A549 (cell line): ENCODE measurements at regions not wholly inside any gene's neighbourhood (a gene's known extent, or its start where the extent isn't known, plus 50 kb on each side); places are given as distances from the start of the nearest gene placed in this dataset.

Source experiments
- CEBPB ChIP-seq, 2 experiments: fragments of >200 bp in 1 of 2; sonication (Bioruptor Twin) in 1 of 2; formaldehyde crosslinking in 1 of 2; IDR thresholded peaks; 2 replicates each; pipeline ENCODE4 v1.6.1; 2012 to 2016
- EHMT2 ChIP-seq: fragments of 200-600 bp; sonication (generic); IDR thresholded peaks from 2 replicates; pipeline ENCODE4 v1.6.1; 2016; ENCODE audit warnings: antibody characterized with exemption, low read depth, mild to moderate bottlenecking, moderate library complexity
- PHF8 ChIP-seq: fragments of 200-600 bp; sonication (generic); IDR thresholded peaks from 2 replicates; pipeline ENCODE4 v1.6.1; 2016; ENCODE audit warnings: low read depth, mild to moderate bottlenecking, antibody characterized with exemption, moderate library complexity, borderline replicate concordance
- POLR2A ChIP-seq: IDR thresholded peaks from 2 replicates; pipeline ENCODE4 v1.6.1; 2012; ENCODE audit warnings: mild to moderate bottlenecking, low read length
- RAD21 ChIP-seq, 2 experiments: fragments of >200 bp in 1 of 2; sonication (Bioruptor Twin) in 1 of 2; formaldehyde crosslinking in 1 of 2; IDR thresholded peaks in 1 of 2; conservative IDR thresholded peaks in 1 of 2; 2 replicates in 1 of 2; 3 replicates in 1 of 2; pipeline ENCODE4 v1.6.1; 2012 to 2018; ENCODE audit warnings: inconsistent platforms in 1 of 2
- RFX5 ChIP-seq: fragments of 450-650 bp; IDR thresholded peaks from 2 replicates; pipeline ENCODE4 v1.7.1; 2014; ENCODE audit warnings: antibody characterized with exemption, mild to moderate bottlenecking, moderate library complexity
- SREBF2 ChIP-seq: fragments of 450-650 bp; IDR thresholded peaks from 2 replicates; pipeline ENCODE4 v1.6.1; 2014; ENCODE audit warnings: mild to moderate bottlenecking, moderate library complexity
- TF ChIP-seq, protein P1 (sequence below): IDR thresholded peaks from 2 replicates; pipeline ENCODE4 v1.6.1; 2012
- TF ChIP-seq, protein P2 (sequence below): fragments of >200 bp; sonication (Bioruptor Twin); formaldehyde crosslinking; IDR thresholded peaks from 3 replicates; pipeline ENCODE4 v1.5.1; 2016
- TF ChIP-seq, protein P3 (sequence below): fragments of 150-350 bp; IDR thresholded peaks from 2 replicates; pipeline ENCODE4 v1.6.1; 2014; ENCODE audit warnings: low read depth, mild to moderate bottlenecking, low read length

DNA sequence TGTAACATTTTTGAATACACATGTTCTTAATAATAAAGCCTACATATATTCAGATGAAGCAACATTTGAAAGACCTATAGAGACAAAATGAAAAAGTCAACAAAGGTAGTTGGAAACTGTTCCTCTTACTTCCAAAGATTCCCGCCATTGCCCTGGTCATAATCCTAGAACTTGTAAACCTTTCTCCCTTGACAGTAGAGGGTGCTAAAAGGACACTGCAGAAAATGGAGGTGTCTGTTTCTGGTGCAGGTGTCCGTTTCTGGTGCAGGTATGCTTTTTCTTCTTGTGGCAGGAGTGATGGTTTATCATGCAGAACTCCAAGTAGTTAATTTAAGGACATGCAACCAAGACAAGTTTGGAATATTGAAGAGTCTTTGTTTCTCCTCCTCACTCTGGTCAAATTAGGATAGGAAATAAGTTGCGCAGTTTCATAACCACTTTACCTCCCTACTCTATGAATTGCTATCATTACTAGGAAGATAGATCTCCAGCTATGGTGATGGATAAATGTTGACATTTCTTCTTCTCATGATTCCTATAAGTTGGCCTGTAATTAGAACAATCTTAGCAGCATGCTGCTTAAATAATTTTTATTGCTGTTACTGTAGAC is 56.0 kb upstream of the FAM174A start:
- TF ChIP-seq, protein P1, sequence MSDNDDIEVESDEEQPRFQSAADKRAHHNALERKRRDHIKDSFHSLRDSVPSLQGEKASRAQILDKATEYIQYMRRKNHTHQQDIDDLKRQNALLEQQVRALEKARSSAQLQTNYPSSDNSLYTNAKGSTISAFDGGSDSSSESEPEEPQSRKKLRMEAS, result no peak
- TF ChIP-seq RAD21 (conservative IDR thresholded peaks at IDR 0.05 in 1 of 2, IDR thresholded peaks at IDR 0.05 in 1 of 2) (peak; percentile 73 to 77), SREBF2 (no peak), CEBPB (IDR thresholded peaks at IDR 0.05) (no peak), RFX5 (no peak), PHF8 (no peak), POLR2A (no peak), EHMT2 (no peak)
- TF ChIP-seq, protein P2, sequence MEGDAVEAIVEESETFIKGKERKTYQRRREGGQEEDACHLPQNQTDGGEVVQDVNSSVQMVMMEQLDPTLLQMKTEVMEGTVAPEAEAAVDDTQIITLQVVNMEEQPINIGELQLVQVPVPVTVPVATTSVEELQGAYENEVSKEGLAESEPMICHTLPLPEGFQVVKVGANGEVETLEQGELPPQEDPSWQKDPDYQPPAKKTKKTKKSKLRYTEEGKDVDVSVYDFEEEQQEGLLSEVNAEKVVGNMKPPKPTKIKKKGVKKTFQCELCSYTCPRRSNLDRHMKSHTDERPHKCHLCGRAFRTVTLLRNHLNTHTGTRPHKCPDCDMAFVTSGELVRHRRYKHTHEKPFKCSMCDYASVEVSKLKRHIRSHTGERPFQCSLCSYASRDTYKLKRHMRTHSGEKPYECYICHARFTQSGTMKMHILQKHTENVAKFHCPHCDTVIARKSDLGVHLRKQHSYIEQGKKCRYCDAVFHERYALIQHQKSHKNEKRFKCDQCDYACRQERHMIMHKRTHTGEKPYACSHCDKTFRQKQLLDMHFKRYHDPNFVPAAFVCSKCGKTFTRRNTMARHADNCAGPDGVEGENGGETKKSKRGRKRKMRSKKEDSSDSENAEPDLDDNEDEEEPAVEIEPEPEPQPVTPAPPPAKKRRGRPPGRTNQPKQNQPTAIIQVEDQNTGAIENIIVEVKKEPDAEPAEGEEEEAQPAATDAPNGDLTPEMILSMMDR, result peak; percentile 68
- TF ChIP-seq, protein P3, sequence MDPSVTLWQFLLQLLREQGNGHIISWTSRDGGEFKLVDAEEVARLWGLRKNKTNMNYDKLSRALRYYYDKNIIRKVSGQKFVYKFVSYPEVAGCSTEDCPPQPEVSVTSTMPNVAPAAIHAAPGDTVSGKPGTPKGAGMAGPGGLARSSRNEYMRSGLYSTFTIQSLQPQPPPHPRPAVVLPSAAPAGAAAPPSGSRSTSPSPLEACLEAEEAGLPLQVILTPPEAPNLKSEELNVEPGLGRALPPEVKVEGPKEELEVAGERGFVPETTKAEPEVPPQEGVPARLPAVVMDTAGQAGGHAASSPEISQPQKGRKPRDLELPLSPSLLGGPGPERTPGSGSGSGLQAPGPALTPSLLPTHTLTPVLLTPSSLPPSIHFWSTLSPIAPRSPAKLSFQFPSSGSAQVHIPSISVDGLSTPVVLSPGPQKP, result no peak
